ENCODE measurements at regions not wholly inside any gene's neighbourhood (a gene's known extent, or its start where the extent isn't known, plus 50 kb on each side); places are given as distances from the start of the nearest gene placed in this dataset.

GRCh38 chr2:234858145-234858544 lies 93.7 kb upstream of the SH3BP4 start:
- no peak for TF ChIP-seq EZH2 (IDR thresholded peaks at IDR 0.05; ENCODE audit: low read length)
- no peak for TF ChIP-seq CTCF (optimal IDR thresholded peaks at IDR 0.05 in 1 of 3, IDR thresholded peaks at IDR 0.05 in 1 of 3, conservative IDR thresholded peaks at IDR 0.05 in 1 of 3; ENCODE audit: extremely low read depth in 1 of 3, insufficient read depth in 2 of 3, low read length in 3 of 3)

Data from keratinocyte (primary cell).